Gastrocnemius medialis (tissue), 4 donors: ENCODE measurements at regions not wholly inside any gene's neighbourhood (a gene's known extent, or its start where the extent isn't known, plus 50 kb on each side); places are given as distances from the start of the nearest gene placed in this dataset.

Experiments used
- ATAC-seq, 2 donors: fragments of 150-250 bp; one replicate each; pipeline ENCODE4 v1.9.1; 2016
- DNase-seq, 2 donors: peaks; one replicate each; pipeline ENCODE4 v3.0.0-alpha.2; 2019
- H3K27ac ChIP-seq, 4 donors: fragments of 200-600 bp; sonication (generic); 1 replicate in 1 of 4; 2 replicates in 3 of 4; pipeline ENCODE4 v1.5.1; 2016 to 2018; ENCODE audit warnings: mild to moderate bottlenecking in 2 of 4, moderate library complexity in 1 of 4
- H3K27me3 ChIP-seq, 3 donors: fragments of 200-600 bp; sonication (generic) in 2 of 3; 1 replicate in 1 of 3; 2 replicates in 2 of 3; pipeline versions ENCODE4 v1.5.1 to v1.6.0; 2016 to 2019; ENCODE audit warnings: mild to moderate bottlenecking in 1 of 3, moderate library complexity in 1 of 3
- H3K36me3 ChIP-seq, 2 donors: fragments of 200-600 bp; sonication (generic) in 1 of 2; one replicate each; pipeline ENCODE4 v1.5.1; 2017 to 2018
- H3K4me1 ChIP-seq, 2 donors: fragments of 200-600 bp; sonication (generic) in 1 of 2; one replicate each; pipeline ENCODE4 v1.5.1; 2016 to 2017; ENCODE audit warnings: mild to moderate bottlenecking in 2 of 2
- H3K4me3 ChIP-seq, 4 donors: fragments of 200-600 bp; sonication (generic) in 3 of 4; 1 replicate in 1 of 4; 2 replicates in 3 of 4; pipeline ENCODE4 v1.5.1; 2016 to 2019; ENCODE audit warnings: mild to moderate bottlenecking in 2 of 4
- H3K9me3 ChIP-seq, 3 donors: fragments of 200-600 bp; sonication (generic) in 2 of 3; 1 replicate in 1 of 3; 2 replicates in 2 of 3; pipeline ENCODE4 v1.5.1; 2016 to 2019
- CTCF ChIP-seq, 5 experiments: fragments of 450-650 bp in 3 of 5; fragments of 200-600 bp in 2 of 5; sonication (generic) in 2 of 5; IDR thresholded peaks in 4 of 5; conservative IDR thresholded peaks in 1 of 5; 1 replicate in 4 of 5; 2 replicates in 1 of 5; pipeline ENCODE4 v1.5.1; 2016 to 2019; ENCODE audit warnings: antibody characterized with exemption in 5 of 5, mild to moderate bottlenecking in 3 of 5, moderate library complexity in 3 of 5
- POLR2A ChIP-seq, 2 donors: fragments of 450-650 bp; IDR thresholded peaks; one replicate each; pipeline ENCODE4 v1.6.1; 2017; ENCODE audit warnings: antibody characterized with exemption in 2 of 2, mild to moderate bottlenecking in 2 of 2, moderate library complexity in 2 of 2
- in situ Hi-C, 4 donors: fragments of 200-750 bp; cut with MboI; loops; one replicate each; pipeline versions ENCODE4 v1.15.0 to v1.8.0; 2017; ENCODE audit warnings: low sequenced_read_pairs in 4 of 4
- intact Hi-C: fragments of 100-400 bp; cut with DNase I; formaldehyde crosslinking; loops from one replicate; pipeline ENCODE4 v1.15.1; 2023; ENCODE audit warnings: low total_unique reads

GRCh38 chr19:30692879-30693503 lies 320.8 kb downstream of the ZNF536 start:
- DNase-seq (no peak), ATAC-seq (no peak)
- Histone ChIP-seq H3K4me3 (peak overlapping the region; percentile 26 to 47 (median 36)), H3K9me3 (no peaks in the 10 kb centered on the region), H3K4me1 (no peaks in the 10 kb centered on the region), H3K27ac (no peak overlapping the region), H3K27me3 (peaks cover 0 to 5% (median 0%) of the 10 kb centered on the region in 3 donors), H3K36me3 (no peaks in the 10 kb centered on the region)
- intact Hi-C loops, result no loop called here
- TF ChIP-seq POLR2A (IDR thresholded peaks at IDR 0.05) (no peak), CTCF (IDR thresholded peaks at IDR 0.05 in 4 of 5, conservative IDR thresholded peaks at IDR 0.05 in 1 of 5) (no peak)
- in situ Hi-C loops, result loop anchor here in 3 of 4 donors (25.0 kb wide), 3 partner anchors 669 to 1344 kb away; no protein-coding TSS in a partner anchor

GRCh38 chr19:30692181-30692811 lies 320.1 kb downstream of the ZNF536 start:
- Histone ChIP-seq H3K4me3 (peak overlapping the region; percentile 26 to 47 (median 36)), H3K36me3 (no peaks in the 10 kb centered on the region), H3K27ac (peak overlapping the region in 1 of 4 donors; percentile 5), H3K27me3 (peaks cover 0 to 5% (median 0%) of the 10 kb centered on the region in 3 donors), H3K4me1 (no peaks in the 10 kb centered on the region), H3K9me3 (no peaks in the 10 kb centered on the region)
- no peak for ATAC-seq
- intact Hi-C loops, result no loop called here
- in situ Hi-C loops, result loop anchor here in 3 of 4 donors (25.0 kb wide), 3 partner anchors 670 to 1345 kb away; no protein-coding TSS in a partner anchor
- DNase-seq, result no peak
- no peak for TF ChIP-seq POLR2A (IDR thresholded peaks at IDR 0.05)
- TF ChIP-seq CTCF (IDR thresholded peaks at IDR 0.05 in 4 of 5, conservative IDR thresholded peaks at IDR 0.05 in 1 of 5), result no peak

- Histone ChIP-seq H3K4me1 (no peaks in the 10 kb centered on the region), H3K9me3 (no peaks in the 10 kb centered on the region), H3K27ac (no peak overlapping the region), H3K27me3 (peaks cover 0 to 5% (median 0%) of the 10 kb centered on the region in 3 donors), H3K36me3 (no peaks in the 10 kb centered on the region), H3K4me3 (peak overlapping the region in 1 of 4 donors; percentile 40)
- no peak for TF ChIP-seq POLR2A (IDR thresholded peaks at IDR 0.05)
- TF ChIP-seq CTCF (IDR thresholded peaks at IDR 0.05 in 4 of 5, conservative IDR thresholded peaks at IDR 0.05 in 1 of 5), result no peak
- in situ Hi-C loops (loop anchor here in 3 of 4 donors (25.0 kb wide), 3 partner anchors 671 to 1346 kb away; no protein-coding TSS in a partner anchor), intact Hi-C loops (no loop called here)
- DNase-seq (no peak), ATAC-seq (no peak)
Measured at GRCh38 chr19:30691819-30692166, 319.6 kb downstream of the ZNF536 start.

- intact Hi-C loops, result no loop called here
- in situ Hi-C loops, result loop anchor here in 3 of 4 donors (25.0 kb wide), 3 partner anchors 671 to 1346 kb away; no protein-coding TSS in a partner anchor
- Histone ChIP-seq H3K4me1 (no peaks in the 10 kb centered on the region), H3K27me3 (peaks cover 0 to 5% (median 0%) of the 10 kb centered on the region in 3 donors), H3K27ac (no peak overlapping the region), H3K36me3 (no peaks in the 10 kb centered on the region), H3K4me3 (no peak overlapping the region), H3K9me3 (no peaks in the 10 kb centered on the region)
- ATAC-seq (no peak), DNase-seq (no peak)
- TF ChIP-seq CTCF (IDR thresholded peaks at IDR 0.05 in 4 of 5, conservative IDR thresholded peaks at IDR 0.05 in 1 of 5) (no peak), POLR2A (IDR thresholded peaks at IDR 0.05) (no peak)
Measured at GRCh38 chr19:30690935-30691818, 319.0 kb downstream of the ZNF536 start.
